ENCODE measurements at regions not wholly inside any gene's neighbourhood (a gene's known extent, or its start where the extent isn't known, plus 50 kb on each side); places are given as distances from the start of the nearest gene placed in this dataset.

- intact Hi-C loops (cut with micrococcal nuclease) = no loop called here
- H3K27ac Mint-ChIP-seq = no peak overlapping the region
- H3K27me3 Mint-ChIP-seq = peaks cover 19% of the 10 kb centered on the region
- CTCF ChIA-PET = no interaction called here
- no peak for DNase-seq
- no peaks in the 10 kb centered on the region for H3K4me1 Mint-ChIP-seq
- H3K36me3 Mint-ChIP-seq (ENCODE audit: low read depth) = no peaks in the 10 kb centered on the region
- no peak overlapping the region for H3K4me3 Mint-ChIP-seq
- POLR2A ChIA-PET = no interaction called here
- no peak for ATAC-seq (ENCODE audit: low read depth)
- no peak for TF ChIP-seq CTCF (IDR thresholded peaks at IDR 0.05)
- H3K9me3 Mint-ChIP-seq = peaks cover 4% of the 10 kb centered on the region
Measured at GRCh38 chr15:81071705-81072104, 62.4 kb upstream of the CFAP161 start.

GRCh38 chr15:81072551-81072950 lies 61.5 kb upstream of the CFAP161 start:
- Mint-ChIP-seq H3K4me3 (no peak overlapping the region), H3K27me3 (peaks cover 19% of the 10 kb centered on the region), H3K9me3 (peaks cover 4% of the 10 kb centered on the region), H3K27ac (no peak overlapping the region), H3K36me3 (ENCODE audit: low read depth) (no peaks in the 10 kb centered on the region), H3K4me1 (no peaks in the 10 kb centered on the region)
- ChIA-PET POLR2A (no interaction called here), CTCF (no interaction called here)
- DNase-seq = no peak
- intact Hi-C loops (cut with micrococcal nuclease) = no loop called here
- no peak for TF ChIP-seq CTCF (IDR thresholded peaks at IDR 0.05)
- no peak for ATAC-seq (ENCODE audit: low read depth)

GRCh38 chr15:81073801-81074200 lies 60.3 kb upstream of the CFAP161 start:
- H3K27me3 Mint-ChIP-seq = peaks cover 19% of the 10 kb centered on the region
- H3K27ac Mint-ChIP-seq = no peak overlapping the region
- no peak overlapping the region for H3K4me3 Mint-ChIP-seq
- ChIA-PET CTCF (no interaction called here), POLR2A (no interaction called here)
- H3K9me3 Mint-ChIP-seq = peaks cover 4% of the 10 kb centered on the region
- no peaks in the 10 kb centered on the region for H3K4me1 Mint-ChIP-seq
- ATAC-seq (ENCODE audit: low read depth) (no peak), DNase-seq (no peak)
- no peaks in the 10 kb centered on the region for H3K36me3 Mint-ChIP-seq (ENCODE audit: low read depth)
- no peak for TF ChIP-seq CTCF (IDR thresholded peaks at IDR 0.05)
- intact Hi-C loops (cut with micrococcal nuclease) = no loop called here

GRCh38 chr15:81074773-81075172 lies 59.3 kb upstream of the CFAP161 start:
- intact Hi-C loops (cut with micrococcal nuclease) = no loop called here
- ATAC-seq (ENCODE audit: low read depth) = no peak
- Mint-ChIP-seq H3K27ac (no peak overlapping the region), H3K36me3 (ENCODE audit: low read depth) (no peaks in the 10 kb centered on the region), H3K4me1 (no peaks in the 10 kb centered on the region), H3K9me3 (peaks cover 4% of the 10 kb centered on the region), H3K4me3 (no peak overlapping the region), H3K27me3 (peaks cover 14% of the 10 kb centered on the region)
- no peak for DNase-seq
- CTCF ChIA-PET = no interaction called here
- no peak for TF ChIP-seq CTCF (IDR thresholded peaks at IDR 0.05)
- POLR2A ChIA-PET = no interaction called here

GRCh38 chr15:81075272-81075671 lies 58.8 kb upstream of the CFAP161 start:
- DNase-seq (no peak), ATAC-seq (ENCODE audit: low read depth) (no peak)
- no peak overlapping the region for H3K27ac Mint-ChIP-seq
- intact Hi-C loops (cut with micrococcal nuclease) = no loop called here
- H3K27me3 Mint-ChIP-seq = peaks cover 12% of the 10 kb centered on the region
- no peaks in the 10 kb centered on the region for H3K4me1 Mint-ChIP-seq
- H3K4me3 Mint-ChIP-seq = no peak overlapping the region
- CTCF ChIA-PET = no interaction called here
- POLR2A ChIA-PET = no interaction called here
- peaks cover 4% of the 10 kb centered on the region for H3K9me3 Mint-ChIP-seq
- TF ChIP-seq CTCF (IDR thresholded peaks at IDR 0.05) = no peak
- H3K36me3 Mint-ChIP-seq (ENCODE audit: low read depth) = no peaks in the 10 kb centered on the region
